Hepatocyte (in vitro differentiated cells): ENCODE measurements at regions not wholly inside any gene's neighbourhood (a gene's known extent, or its start where the extent isn't known, plus 50 kb on each side); places are given as distances from the start of the nearest gene placed in this dataset.

ENCODE experiments used
- DNase-seq: peaks from one replicate; pipeline ENCODE4 v3.0.0-alpha.2; 2016; ENCODE audit warnings: low spot score
- H2AFZ ChIP-seq: fragments of 200-600 bp; sonication (generic); 2 replicates; pipeline ENCODE4 v1.6.0; 2016; ENCODE audit warnings: antibody characterized with exemption, mild to moderate bottlenecking
- H3K27ac ChIP-seq: fragments of 200-600 bp; sonication (generic); 2 replicates; pipeline ENCODE4 v1.5.1; 2016; ENCODE audit warnings: mild to moderate bottlenecking
- H3K27me3 ChIP-seq: fragments of 200-600 bp; sonication (generic); 2 replicates; pipeline ENCODE4 v1.6.1; 2016
- H3K36me3 ChIP-seq: fragments of 200-600 bp; sonication (generic); replicated peaks from 2 replicates; pipeline ENCODE4 v1.5.1; 2016; ENCODE audit warnings: low read depth; ENCODE audit not compliant: insufficient read depth
- H3K4me1 ChIP-seq: fragments of 200-600 bp; sonication (generic); 2 replicates; pipeline ENCODE4 v1.5.1; 2016; ENCODE audit warnings: mild to moderate bottlenecking, moderate library complexity; ENCODE audit not compliant: insufficient read depth
- H3K4me2 ChIP-seq: fragments of 200-600 bp; sonication (generic); 2 replicates; pipeline ENCODE4 v1.6.0; 2016
- H3K4me3 ChIP-seq: fragments of 200-600 bp; sonication (generic); 2 replicates; pipeline ENCODE4 v1.5.1; 2016; ENCODE audit warnings: mild to moderate bottlenecking
- H3K79me2 ChIP-seq: fragments of 200-600 bp; sonication (generic); 2 replicates; pipeline ENCODE4 v1.6.0; 2017; ENCODE audit warnings: mild to moderate bottlenecking
- H3K9me2 ChIP-seq: fragments of 200-600 bp; sonication (generic); replicated peaks from 2 replicates; pipeline ENCODE4 v1.6.0; 2017; ENCODE audit warnings: mild to moderate bottlenecking; ENCODE audit not compliant: insufficient read depth
- H3K9me3 ChIP-seq: fragments of 200-600 bp; sonication (generic); 2 replicates; pipeline ENCODE4 v1.5.1; 2016; ENCODE audit warnings: low read depth, mild to moderate bottlenecking
- H4K20me1 ChIP-seq: fragments of 200-600 bp; sonication (generic); 2 replicates; pipeline ENCODE4 v1.6.0; 2016; ENCODE audit warnings: mild to moderate bottlenecking; ENCODE audit not compliant: insufficient read depth, poor library complexity, severe bottlenecking
- EZH2 ChIP-seq: fragments of 200-600 bp; sonication (generic); IDR thresholded peaks from 2 replicates; pipeline ENCODE4 v1.6.1; 2016; ENCODE audit warnings: antibody characterized with exemption, mild to moderate bottlenecking, borderline replicate concordance
- EZH2phosphoT487 ChIP-seq: fragments of 200-600 bp; sonication (generic); IDR thresholded peaks from one replicate; pipeline ENCODE4 v1.6.1; 2018; ENCODE audit warnings: antibody characterized with exemption, mild to moderate bottlenecking, low read depth, moderate library complexity; ENCODE audit not compliant: unreplicated experiment, severe bottlenecking
- WGBS: methylation state at CpG from one replicate; pipeline ENCODE4 v1.1.6; 2016; ENCODE audit warnings: low lambda C conversion rate; ENCODE audit errors: missing lambda C conversion rate; 5-methylcytosine and 5-hydroxymethylcytosine counted together
- TF ChIP-seq, protein P1 (sequence below): fragments of 200-600 bp; sonication (generic); IDR thresholded peaks from 2 replicates; pipeline ENCODE4 v1.5.1; 2016; ENCODE audit warnings: antibody characterized with exemption, mild to moderate bottlenecking; ENCODE audit not compliant: poor library complexity

DNA sequence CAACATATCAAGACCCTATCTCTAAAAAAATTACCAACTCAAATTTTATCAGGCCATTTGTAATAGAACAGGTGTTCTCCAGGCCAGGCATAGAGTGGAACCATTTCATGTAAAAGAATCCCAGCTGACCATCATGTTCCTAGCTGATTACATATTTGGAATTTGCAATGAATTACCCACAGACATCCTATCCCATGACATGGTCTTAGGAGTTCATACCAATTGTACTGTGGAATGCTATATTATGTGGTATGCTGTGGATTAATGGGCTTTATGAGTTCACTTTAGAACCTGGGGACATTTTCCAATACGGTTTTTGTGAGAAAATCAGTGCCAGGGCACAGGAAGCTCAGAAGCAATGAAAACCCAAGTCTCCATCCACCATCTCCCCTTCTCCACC lies 110.3 kb downstream of the ZNF281 start:
- H3K79me2 ChIP-seq = no peaks in the 10 kb centered on the region
- TF ChIP-seq, protein P1, sequence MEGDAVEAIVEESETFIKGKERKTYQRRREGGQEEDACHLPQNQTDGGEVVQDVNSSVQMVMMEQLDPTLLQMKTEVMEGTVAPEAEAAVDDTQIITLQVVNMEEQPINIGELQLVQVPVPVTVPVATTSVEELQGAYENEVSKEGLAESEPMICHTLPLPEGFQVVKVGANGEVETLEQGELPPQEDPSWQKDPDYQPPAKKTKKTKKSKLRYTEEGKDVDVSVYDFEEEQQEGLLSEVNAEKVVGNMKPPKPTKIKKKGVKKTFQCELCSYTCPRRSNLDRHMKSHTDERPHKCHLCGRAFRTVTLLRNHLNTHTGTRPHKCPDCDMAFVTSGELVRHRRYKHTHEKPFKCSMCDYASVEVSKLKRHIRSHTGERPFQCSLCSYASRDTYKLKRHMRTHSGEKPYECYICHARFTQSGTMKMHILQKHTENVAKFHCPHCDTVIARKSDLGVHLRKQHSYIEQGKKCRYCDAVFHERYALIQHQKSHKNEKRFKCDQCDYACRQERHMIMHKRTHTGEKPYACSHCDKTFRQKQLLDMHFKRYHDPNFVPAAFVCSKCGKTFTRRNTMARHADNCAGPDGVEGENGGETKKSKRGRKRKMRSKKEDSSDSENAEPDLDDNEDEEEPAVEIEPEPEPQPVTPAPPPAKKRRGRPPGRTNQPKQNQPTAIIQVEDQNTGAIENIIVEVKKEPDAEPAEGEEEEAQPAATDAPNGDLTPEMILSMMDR = no peak
- TF ChIP-seq EZH2phosphoT487 (no peak), EZH2 (no peak)
- no peaks in the 10 kb centered on the region for H3K36me3 ChIP-seq
- no peak overlapping the region for H3K27ac ChIP-seq
- H4K20me1 ChIP-seq = no peaks in the 10 kb centered on the region
- peaks cover 12% of the 10 kb centered on the region for H3K4me1 ChIP-seq
- peaks cover 6% of the 10 kb centered on the region for H3K27me3 ChIP-seq
- H3K9me3 ChIP-seq = no peaks in the 10 kb centered on the region
- no peak for DNase-seq
- H3K4me3 ChIP-seq = no peak overlapping the region
- no peaks in the 10 kb centered on the region for H3K9me2 ChIP-seq
- no peak overlapping the region for H2AFZ ChIP-seq
- no peak overlapping the region for H3K4me2 ChIP-seq
- 57% methylated on average over 1 of the region's 1 CpG for WGBS

DNA sequence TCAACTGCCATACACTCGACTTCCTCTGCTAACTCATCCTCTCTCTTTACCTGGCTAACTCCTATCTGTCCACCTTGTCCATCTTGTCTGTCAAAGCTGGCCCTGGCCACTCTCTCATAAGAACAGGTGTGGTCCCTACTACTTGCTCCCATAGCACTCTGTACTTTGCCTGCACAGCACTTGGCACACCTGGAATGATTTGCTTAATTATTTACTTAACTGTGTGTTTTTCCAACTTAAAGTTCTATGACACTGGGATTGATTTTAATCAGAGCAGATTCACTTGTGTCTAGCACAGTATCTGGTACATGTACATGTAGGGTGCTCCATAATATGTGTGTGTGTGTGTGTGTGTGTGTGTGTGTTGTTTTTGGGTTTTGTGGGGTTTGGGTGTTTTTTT lies 111.6 kb downstream of the ZNF281 start:
- H3K4me1 ChIP-seq = peaks cover 12% of the 10 kb centered on the region
- no peak overlapping the region for H3K27ac ChIP-seq
- H3K4me2 ChIP-seq = no peak overlapping the region
- no peaks in the 10 kb centered on the region for H3K9me2 ChIP-seq
- TF ChIP-seq EZH2phosphoT487 (no peak), EZH2 (no peak)
- TF ChIP-seq, protein P1 = no peak
- H3K79me2 ChIP-seq = no peaks in the 10 kb centered on the region
- WGBS = 59% methylated on average over 1 of the region's 1 CpG
- H4K20me1 ChIP-seq = no peaks in the 10 kb centered on the region
- H3K4me3 ChIP-seq = no peak overlapping the region
- H3K9me3 ChIP-seq = no peaks in the 10 kb centered on the region
- H3K27me3 ChIP-seq = peaks cover 6% of the 10 kb centered on the region
- no peak overlapping the region for H2AFZ ChIP-seq
- no peaks in the 10 kb centered on the region for H3K36me3 ChIP-seq
- DNase-seq = no peak

DNA sequence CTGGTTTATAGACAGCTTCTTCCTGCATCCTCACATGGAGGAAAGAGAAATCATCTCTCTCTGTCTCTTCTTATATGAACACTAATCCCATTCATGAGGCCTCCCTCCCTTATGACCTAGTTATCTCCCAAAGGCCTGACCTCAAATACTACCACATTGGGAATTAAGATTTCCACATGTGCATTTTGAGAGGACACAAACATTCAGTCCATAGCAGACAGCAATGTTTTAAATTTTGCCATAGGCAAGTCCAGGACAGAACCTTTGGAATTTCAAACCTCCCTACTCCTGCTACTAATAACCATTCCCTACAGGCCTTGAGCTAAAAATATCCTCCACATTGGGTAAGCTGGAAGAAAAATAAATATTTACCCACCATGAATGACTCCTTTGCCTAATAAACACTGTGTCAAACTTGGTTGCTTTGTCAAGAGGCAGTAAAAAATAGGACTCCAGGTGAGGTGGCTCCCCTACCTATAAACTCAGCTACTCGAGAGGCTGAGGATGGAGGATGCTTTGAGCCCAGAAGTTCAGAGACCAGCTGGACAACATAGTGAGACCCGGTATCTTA lies 113.7 kb downstream of the ZNF281 start:
- 31% methylated on average over 2 of the region's 2 CpGs for WGBS
- Histone ChIP-seq H2AFZ (no peak overlapping the region), H3K9me3 (no peaks in the 10 kb centered on the region), H3K27ac (peak overlapping the region; percentile 65), H3K27me3 (peaks cover 6% of the 10 kb centered on the region), H3K9me2 (no peaks in the 10 kb centered on the region), H3K79me2 (no peaks in the 10 kb centered on the region), H3K4me2 (peak overlapping the region; percentile 25), H3K4me3 (no peak overlapping the region), H4K20me1 (no peaks in the 10 kb centered on the region), H3K36me3 (no peaks in the 10 kb centered on the region), H3K4me1 (peaks cover 8% of the 10 kb centered on the region)
- peak; percentile 33 for DNase-seq
- TF ChIP-seq EZH2phosphoT487 (no peak), EZH2 (no peak)
- TF ChIP-seq, protein P1 = no peak

DNA sequence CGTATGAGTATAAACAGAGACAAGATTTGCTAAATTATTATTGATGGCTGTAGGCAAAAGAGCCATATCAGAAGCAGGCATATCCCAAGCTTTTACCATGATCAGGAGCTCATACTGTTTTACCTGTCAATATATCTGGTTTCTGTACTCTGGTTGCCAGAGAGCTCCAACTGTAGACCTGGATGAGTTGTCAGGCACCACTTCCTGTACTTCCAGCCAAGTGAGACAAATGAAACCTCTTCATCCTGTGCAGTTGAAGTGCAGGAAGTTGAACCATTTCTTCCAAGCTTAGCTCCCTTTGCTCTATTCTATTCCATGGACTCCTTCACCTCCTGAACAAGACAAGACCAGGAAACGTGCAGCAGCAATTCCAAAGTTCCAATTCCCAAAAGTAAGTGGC lies 115.6 kb downstream of the ZNF281 start:
- no peaks in the 10 kb centered on the region for H3K9me3 ChIP-seq
- no peak overlapping the region for H2AFZ ChIP-seq
- H3K79me2 ChIP-seq = no peaks in the 10 kb centered on the region
- TF ChIP-seq EZH2 = no peak
- TF ChIP-seq, protein P1 = no peak
- TF ChIP-seq EZH2phosphoT487 = no peak
- H3K4me3 ChIP-seq = no peak overlapping the region
- peaks cover 8% of the 10 kb centered on the region for H3K4me1 ChIP-seq
- no peak overlapping the region for H3K27ac ChIP-seq
- no peaks in the 10 kb centered on the region for H3K9me2 ChIP-seq
- H3K4me2 ChIP-seq = no peak overlapping the region
- no peaks in the 10 kb centered on the region for H4K20me1 ChIP-seq
- H3K27me3 ChIP-seq = no peaks in the 10 kb centered on the region
- H3K36me3 ChIP-seq = no peaks in the 10 kb centered on the region
- WGBS = 86% methylated on average over 2 of the region's 2 CpGs
- no peak for DNase-seq
